Loucy (cell line): ENCODE measurements at regions not wholly inside any gene's neighbourhood (a gene's known extent, or its start where the extent isn't known, plus 50 kb on each side); places are given as distances from the start of the nearest gene placed in this dataset.

ENCODE experiments used
- H2AFZ ChIP-seq: fragments of 200-600 bp; sonication (generic); 2 replicates; pipeline ENCODE4 v1.6.0; 2016; ENCODE audit warnings: antibody characterized with exemption, mild to moderate bottlenecking, low read length, moderate library complexity
- H3F3A ChIP-seq: fragments of 200-600 bp; 2 replicates; pipeline ENCODE4 v1.6.0; 2016; ENCODE audit warnings: antibody characterized with exemption, low read depth, mild to moderate bottlenecking
- H3K27me3 ChIP-seq: fragments of 200-600 bp; sonication (generic); 2 replicates; pipeline ENCODE4 v1.6.1; 2014; ENCODE audit warnings: low read length, mild to moderate bottlenecking; ENCODE audit not compliant: insufficient read depth, poor library complexity, severe bottlenecking
- H3K36me3 ChIP-seq: fragments of 200-600 bp; sonication (generic); 2 replicates; pipeline ENCODE4 v1.6.1; 2016; ENCODE audit warnings: low read length; ENCODE audit not compliant: insufficient read depth
- H3K4me1 ChIP-seq: fragments of 200-600 bp; sonication (generic); 2 replicates; pipeline ENCODE4 v1.5.1; 2014; ENCODE audit warnings: low read length, mild to moderate bottlenecking; ENCODE audit not compliant: insufficient read depth, poor library complexity, severe bottlenecking
- H3K4me2 ChIP-seq: fragments of 200-600 bp; sonication (generic); 2 replicates; pipeline ENCODE4 v1.6.0; 2014; ENCODE audit warnings: antibody characterized with exemption, low read length, low read depth, mild to moderate bottlenecking; ENCODE audit not compliant: poor library complexity, severe bottlenecking
- H3K4me3 ChIP-seq: fragments of 200-600 bp; sonication (generic); 2 replicates; pipeline ENCODE4 v1.5.1; 2014; ENCODE audit warnings: low read length, mild to moderate bottlenecking, mixed read lengths; ENCODE audit not compliant: poor library complexity, severe bottlenecking
- H3K79me2 ChIP-seq: fragments of 200-600 bp; sonication (generic); 2 replicates; pipeline ENCODE4 v1.6.1; 2014; ENCODE audit warnings: low read length; ENCODE audit not compliant: insufficient read depth
- H3K9ac ChIP-seq: fragments of 200-600 bp; sonication (generic); 2 replicates; pipeline ENCODE4 v1.6.0; 2014; ENCODE audit warnings: mild to moderate bottlenecking, low read depth, low read length, moderate library complexity; ENCODE audit not compliant: poor library complexity, severe bottlenecking
- H3K9me2 ChIP-seq: fragments of 200-600 bp; sonication (generic); replicated peaks from 2 replicates; pipeline ENCODE4 v1.6.1; 2016; ENCODE audit warnings: low read depth, low read length, mixed read lengths
- H3K9me3 ChIP-seq: fragments of 200-600 bp; sonication (generic); 2 replicates; pipeline ENCODE4 v1.6.1; 2014; ENCODE audit warnings: mild to moderate bottlenecking, antibody characterized with exemption, low read length, low read depth; ENCODE audit not compliant: insufficient read depth
- H4K20me1 ChIP-seq: fragments of 200-600 bp; sonication (generic); 2 replicates; pipeline ENCODE4 v1.6.0; 2014; ENCODE audit warnings: antibody characterized with exemption, low read length, mild to moderate bottlenecking; ENCODE audit not compliant: insufficient read depth, poor library complexity, severe bottlenecking
- CTCF ChIP-seq: fragments of 200-600 bp; sonication (generic); conservative IDR thresholded peaks from 2 replicates; pipeline ENCODE4 v1.5.1; 2014; ENCODE audit warnings: mild to moderate bottlenecking, antibody characterized with exemption, low read length
- EZH2phosphoT487 ChIP-seq: fragments of 200-600 bp; IDR thresholded peaks from 2 replicates; pipeline ENCODE4 v1.6.1; 2018; ENCODE audit warnings: antibody characterized with exemption, mild to moderate bottlenecking, moderate library complexity, borderline replicate concordance

GRCh38 chr3:86737517-86737916 lies 253.4 kb downstream of the VGLL3 start:
- Histone ChIP-seq H3K36me3 (no peaks in the 10 kb centered on the region), H3K9me3 (no peaks in the 10 kb centered on the region)

DNA sequence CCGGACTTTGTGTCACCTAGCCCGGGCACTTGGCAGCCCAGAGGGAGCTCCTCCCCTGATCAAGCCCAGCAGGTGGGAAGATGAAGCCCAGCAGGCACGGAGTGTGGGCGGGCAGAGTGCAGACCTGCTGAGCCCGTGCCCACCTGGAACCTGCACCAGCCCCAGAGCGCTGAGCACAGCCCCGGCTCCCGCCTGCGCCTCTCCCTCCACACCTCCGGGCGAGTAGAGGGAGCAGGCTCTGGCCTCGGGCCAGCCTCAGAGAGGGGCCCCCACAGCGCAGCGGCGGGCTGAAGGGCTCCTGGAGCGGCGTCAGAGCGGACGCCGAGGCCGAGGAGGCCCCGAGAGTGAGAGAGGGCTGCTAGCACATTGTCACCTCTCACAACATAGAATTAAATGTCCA lies 257.7 kb downstream of the VGLL3 start:
- no peak overlapping the region for H3K4me2 ChIP-seq
- H3K79me2 ChIP-seq: no peaks in the 10 kb centered on the region
- no peaks in the 10 kb centered on the region for H3K27me3 ChIP-seq
- no peaks in the 10 kb centered on the region for H4K20me1 ChIP-seq
- H3F3A ChIP-seq: no peaks in the 10 kb centered on the region
- no peak overlapping the region for H3K4me3 ChIP-seq
- H3K9me2 ChIP-seq: no peaks in the 10 kb centered on the region
- TF ChIP-seq EZH2phosphoT487 (no peak), CTCF (no peak)
- no peaks in the 10 kb centered on the region for H3K4me1 ChIP-seq
- H3K36me3 ChIP-seq: no peaks in the 10 kb centered on the region
- H3K9ac ChIP-seq: no peak overlapping the region
- H3K9me3 ChIP-seq: no peaks in the 10 kb centered on the region
- no peak overlapping the region for H2AFZ ChIP-seq

More at GRCh38 chr3:86737517-86737916, 253.4 kb downstream of the VGLL3 start:
- no peak overlapping the region for H3K4me3 ChIP-seq
- no peak overlapping the region for H3K4me2 ChIP-seq
- H3K9ac ChIP-seq: no peak overlapping the region
- no peaks in the 10 kb centered on the region for H4K20me1 ChIP-seq
- H3F3A ChIP-seq: no peaks in the 10 kb centered on the region
- no peaks in the 10 kb centered on the region for H3K79me2 ChIP-seq
- H3K27me3 ChIP-seq: no peaks in the 10 kb centered on the region
- no peaks in the 10 kb centered on the region for H3K4me1 ChIP-seq
- H3K9me2 ChIP-seq: no peaks in the 10 kb centered on the region
- H2AFZ ChIP-seq: no peak overlapping the region
- no peak for TF ChIP-seq EZH2phosphoT487
- TF ChIP-seq CTCF: no peak

DNA sequence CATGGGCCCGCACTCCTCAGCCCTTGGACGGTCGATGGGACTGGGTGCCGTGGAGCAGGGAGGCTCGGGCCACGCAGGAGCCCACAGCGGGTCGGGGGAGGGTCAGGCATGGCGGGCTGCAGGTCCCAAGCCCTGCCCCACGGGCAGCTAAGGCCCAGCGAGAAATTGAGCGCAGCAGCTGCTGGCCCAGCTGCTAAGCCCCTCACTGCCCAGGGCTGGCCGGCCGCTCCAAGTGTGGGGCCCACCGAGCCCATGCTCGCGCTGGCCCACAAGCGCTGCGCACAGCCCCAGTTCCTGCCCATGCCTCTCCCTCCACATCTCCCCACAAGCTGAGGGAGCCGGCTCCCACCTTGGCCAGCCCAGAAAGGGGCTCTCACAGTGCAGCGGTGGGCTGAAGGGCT lies 259.4 kb downstream of the VGLL3 start:
- Histone ChIP-seq H3K27me3 (no peaks in the 10 kb centered on the region), H3K4me3 (no peak overlapping the region), H3K79me2 (no peaks in the 10 kb centered on the region), H3K9me2 (no peaks in the 10 kb centered on the region), H3K4me2 (no peak overlapping the region), H3F3A (no peaks in the 10 kb centered on the region), H2AFZ (no peak overlapping the region), H3K4me1 (no peaks in the 10 kb centered on the region), H4K20me1 (no peaks in the 10 kb centered on the region), H3K9me3 (no peaks in the 10 kb centered on the region), H3K36me3 (no peaks in the 10 kb centered on the region), H3K9ac (no peak overlapping the region)
- TF ChIP-seq EZH2phosphoT487 (no peak), CTCF (no peak)
